ENCODE measurements at regions not wholly inside any gene's neighbourhood (a gene's known extent, or its start where the extent isn't known, plus 50 kb on each side); places are given as distances from the start of the nearest gene placed in this dataset.

DNA sequence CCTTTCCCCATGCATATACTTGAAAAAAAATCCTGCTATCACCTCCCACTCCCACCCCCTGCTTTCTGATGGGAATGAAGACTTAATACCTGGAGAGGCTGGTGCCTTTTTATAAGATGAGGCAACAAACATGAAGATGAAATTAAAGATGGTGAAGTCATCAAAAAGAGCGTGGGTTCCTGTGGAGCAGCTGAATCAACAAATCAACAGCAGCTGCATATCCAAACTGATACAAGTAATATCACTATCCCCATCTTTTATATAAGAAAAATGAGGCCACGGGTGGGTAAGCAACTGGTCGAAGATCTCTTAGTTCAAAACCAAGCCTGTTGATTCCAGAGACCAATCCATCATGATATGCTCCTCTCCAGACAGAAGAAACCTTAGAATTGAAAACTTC lies 268.5 kb downstream of the ENC1 start:
- DNase-seq = no peak

DNA sequence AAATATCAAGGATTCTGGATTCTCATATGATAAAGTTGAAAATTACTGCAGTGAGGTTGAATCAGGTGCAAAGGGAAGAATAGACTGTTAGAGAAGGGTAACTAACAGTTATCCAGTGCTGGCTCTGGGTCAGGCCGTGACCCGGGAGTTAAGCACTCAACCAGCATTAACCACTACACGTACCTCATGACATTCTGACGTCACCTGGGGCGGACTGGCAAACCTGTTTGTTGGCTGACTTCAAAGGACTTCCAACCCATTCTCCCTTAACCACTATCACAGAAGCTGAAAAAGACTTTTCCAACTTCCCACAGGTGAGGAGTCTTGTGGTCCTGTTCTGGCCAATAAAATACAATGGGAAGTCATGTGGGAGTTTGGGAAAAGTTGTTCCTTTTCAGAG lies 268.9 kb downstream of the ENC1 start:
- no peak for DNase-seq

- no peak for DNase-seq
Measured at GRCh38 chr5:74370168-74370567, 270.4 kb downstream of the ENC1 start.

- DNase-seq = no peak
Measured at GRCh38 chr5:74369173-74369572, 271.4 kb downstream of the ENC1 start.

DNA sequence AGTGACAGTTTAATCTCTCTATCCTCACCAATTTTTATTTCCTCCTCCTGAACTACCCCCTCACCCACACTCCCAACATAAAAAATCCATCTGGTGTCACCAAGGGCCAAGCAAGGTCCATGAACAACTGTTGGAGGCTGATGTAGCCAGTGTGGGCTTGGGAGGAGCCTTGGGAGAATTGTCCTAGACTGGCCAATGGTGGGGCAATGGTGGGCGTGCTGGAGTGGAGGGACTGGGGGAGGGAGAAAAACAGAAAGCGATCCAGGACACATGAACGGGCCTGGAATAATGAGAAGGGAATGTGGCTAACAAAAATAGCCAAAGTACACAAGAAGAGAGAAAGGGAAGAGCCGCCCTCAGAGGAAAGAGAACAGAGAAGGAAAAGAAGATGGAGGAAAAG lies 272.6 kb downstream of the ENC1 start:
- DNase-seq = no peak

DNA sequence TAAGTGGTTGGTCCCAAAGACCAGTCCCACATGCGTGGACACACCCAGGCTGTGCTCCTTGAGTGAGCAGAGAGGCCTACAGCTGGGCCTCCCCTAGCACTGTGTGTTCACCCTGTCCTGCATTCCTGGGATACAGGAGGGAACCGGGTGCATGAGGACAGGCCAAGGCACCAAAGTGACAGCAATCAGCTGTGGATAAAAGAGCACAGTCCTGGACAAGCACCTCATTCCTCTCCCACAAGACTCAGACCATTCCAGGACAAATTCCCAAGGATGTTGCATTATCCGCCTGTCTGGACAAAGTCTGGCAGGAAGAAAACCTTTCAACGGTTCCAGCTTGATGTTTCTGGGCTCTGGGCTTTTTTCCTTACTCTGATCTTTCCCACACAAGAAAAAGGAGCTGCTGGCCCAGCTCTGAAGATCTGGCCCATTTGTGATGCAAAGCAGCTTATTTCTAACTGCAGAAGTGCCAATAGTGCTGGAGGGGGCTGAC lies 273.2 kb downstream of the ENC1 start:
- no peak for DNase-seq

GRCh38 chr5:74365723-74366122 lies 274.8 kb downstream of the ENC1 start:
- DNase-seq = no peak

GRCh38 chr5:74364507-74364906 lies 276.0 kb downstream of the ENC1 start:
- no peak for DNase-seq

- no peak for DNase-seq
Measured at GRCh38 chr5:74363603-74364205, 276.8 kb downstream of the ENC1 start.

DNA sequence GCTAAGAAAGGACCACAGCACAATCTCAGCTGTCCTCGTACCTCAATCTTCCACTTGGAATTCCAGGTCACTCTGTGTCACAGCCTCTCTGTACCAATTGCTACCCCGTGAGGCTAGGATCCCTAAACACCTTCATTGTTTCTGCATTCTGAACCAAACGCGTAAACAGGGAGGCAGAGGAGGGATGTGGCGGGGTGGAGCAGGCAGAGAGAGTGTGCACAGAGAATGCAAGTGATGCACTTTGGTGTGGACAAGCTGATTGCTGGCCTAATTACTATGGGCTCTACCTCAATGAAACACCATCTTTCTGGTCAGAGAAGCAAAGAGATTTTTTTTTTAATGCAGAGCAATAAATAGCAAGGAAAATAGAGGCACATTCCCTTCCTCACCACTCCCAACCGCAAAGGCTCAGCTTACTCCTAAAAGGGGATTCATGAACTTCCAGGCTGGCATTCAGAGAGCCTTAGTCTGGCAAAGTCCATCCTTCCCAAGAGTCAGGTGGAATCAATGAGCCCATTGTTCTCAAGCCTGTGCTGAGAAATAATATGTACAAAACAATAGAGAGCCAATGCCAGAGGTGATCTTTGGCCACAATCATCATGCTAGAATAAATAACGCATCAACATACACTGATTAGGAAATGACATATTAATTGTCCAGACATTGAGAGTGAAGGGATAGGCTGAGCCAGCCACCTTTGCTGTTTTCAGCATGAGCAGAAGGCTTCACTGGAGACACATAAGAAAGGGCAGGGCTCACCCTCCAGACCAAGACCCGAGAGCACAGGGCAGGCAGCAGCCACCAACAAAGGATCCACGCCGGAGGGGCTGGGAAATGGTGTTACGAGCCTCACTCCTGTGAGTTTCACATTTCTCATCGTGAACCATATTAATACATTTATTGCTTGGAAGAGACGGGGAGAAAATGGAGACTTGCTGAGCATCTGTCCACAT lies 278.8 kb downstream of the ENC1 start:
- no peak for DNase-seq

DNA sequence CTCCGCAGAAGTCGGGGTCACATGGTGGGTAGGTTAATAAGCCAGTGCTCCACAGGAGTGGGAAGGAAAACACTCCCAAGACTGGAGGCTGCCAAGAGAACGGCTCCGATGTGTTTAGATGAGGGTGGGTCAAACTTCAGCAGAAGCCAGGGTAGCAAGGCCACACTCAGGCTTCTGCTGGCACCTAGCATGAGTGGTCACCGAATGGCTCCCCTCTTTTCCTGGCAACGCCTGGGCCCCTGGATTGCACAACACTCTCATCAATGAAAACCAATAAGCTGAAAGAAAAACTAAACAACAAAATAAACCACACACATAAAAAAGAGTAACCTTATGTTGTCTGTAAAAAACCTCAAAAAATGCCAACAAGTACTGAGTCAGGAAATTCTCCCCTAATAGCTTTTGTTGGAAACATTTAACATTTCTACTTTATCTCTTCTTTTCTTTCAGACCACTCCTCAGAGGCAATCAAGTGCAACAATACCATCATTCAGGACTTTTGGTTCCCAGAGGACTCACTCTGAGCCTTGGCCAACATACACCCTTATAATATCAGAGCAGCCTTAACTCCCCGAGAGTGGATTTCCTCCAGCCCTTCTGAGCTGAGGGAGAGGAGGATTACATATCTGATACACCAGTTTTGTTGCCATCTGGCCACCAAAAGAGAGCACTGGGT lies 279.9 kb downstream of the ENC1 start:
- no peak for DNase-seq

DNA sequence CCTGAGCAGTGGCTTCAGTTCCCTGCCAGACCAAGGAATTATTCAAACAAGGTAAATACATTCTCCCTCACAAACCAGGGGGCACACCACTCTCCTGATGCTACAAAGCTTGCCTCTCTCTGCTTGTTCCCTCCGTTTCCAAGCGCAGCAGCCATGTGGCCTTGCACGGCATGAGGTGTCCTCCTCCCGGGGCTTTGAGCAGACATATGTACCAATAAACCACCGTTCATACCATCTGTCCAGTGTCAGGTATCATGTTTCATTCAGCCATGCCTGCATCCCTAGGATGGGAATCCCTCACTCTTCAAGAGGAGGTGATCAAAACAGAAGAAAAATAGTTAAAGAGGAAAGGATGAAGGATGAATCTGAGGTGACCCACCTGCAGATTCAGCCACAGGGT lies 282.7 kb downstream of the ENC1 start:
- DNase-seq = no peak

- no peak for DNase-seq
Measured at GRCh38 chr5:74356009-74356695, 284.4 kb downstream of the ENC1 start.

- no peak for DNase-seq
Measured at GRCh38 chr5:74355041-74355824, 285.3 kb downstream of the ENC1 start.

GRCh38 chr5:74352256-74352655 lies 288.3 kb downstream of the ENC1 start:
- no peak for DNase-seq

- DNase-seq = no peak
Measured at GRCh38 chr5:74342948-74343682, 297.4 kb downstream of the ENC1 start.

- no peak for DNase-seq
Measured at GRCh38 chr5:74342182-74342581, 298.3 kb downstream of the ENC1 start.

- no peak for DNase-seq
Measured at GRCh38 chr5:74341221-74341620, 299.3 kb downstream of the ENC1 start.

- DNase-seq = no peak
Measured at GRCh38 chr5:74340476-74340875, 300.1 kb downstream of the ENC1 start.

GRCh38 chr5:74337984-74338310 lies 302.6 kb downstream of the ENC1 start:
- no peak for DNase-seq

DNA sequence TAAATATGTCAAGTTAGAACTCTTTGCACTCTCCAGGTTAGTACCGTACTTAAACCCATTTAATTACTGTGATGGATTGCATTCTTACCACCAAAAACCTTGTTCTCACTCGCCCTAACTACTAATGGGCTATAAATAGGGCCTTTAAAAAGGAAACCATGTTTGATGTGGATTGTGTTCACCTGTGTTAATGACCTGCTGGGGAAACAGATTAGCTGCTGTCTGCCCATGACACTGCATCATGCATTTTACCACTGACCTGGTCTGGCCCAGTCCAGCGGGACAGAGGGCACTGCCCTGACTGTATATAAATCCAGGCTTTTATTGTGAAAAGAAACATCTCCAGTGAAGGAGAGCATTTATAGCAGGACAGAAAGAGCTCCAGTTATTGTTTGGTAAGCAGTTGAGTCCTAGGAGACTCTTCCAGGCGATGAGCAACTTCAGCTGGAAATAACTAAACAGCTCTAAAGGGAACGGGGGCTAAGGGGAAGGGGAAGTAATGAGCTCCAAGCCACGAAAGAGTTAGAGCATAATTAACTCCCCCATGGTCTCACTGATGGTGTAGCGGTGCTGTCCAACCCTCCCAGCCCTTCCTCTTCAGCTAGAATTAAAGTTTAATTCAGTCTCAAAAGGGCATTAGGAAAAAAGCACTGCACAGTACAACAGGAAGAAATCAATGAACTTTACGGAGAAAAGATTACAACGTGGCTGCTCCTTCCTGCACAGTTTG lies 303.1 kb downstream of the ENC1 start:
- DNase-seq = no peak
